Right lobe of liver (tissue), 4 donors: ENCODE measurements at regions not wholly inside any gene's neighbourhood (a gene's known extent, or its start where the extent isn't known, plus 50 kb on each side); places are given as distances from the start of the nearest gene placed in this dataset.

Source experiments
- POLR2A ChIP-seq: fragments of 450-650 bp; IDR thresholded peaks from one replicate; pipeline ENCODE4 v1.6.1; 2017; ENCODE audit warnings: antibody characterized with exemption, mild to moderate bottlenecking
- TF ChIP-seq, protein P1 (sequence below), 4 donors: fragments of 200-600 bp in 3 of 4; fragments of 450-650 bp in 1 of 4; IDR thresholded peaks; one replicate each; pipeline versions ENCODE4 v1.5.1 to v1.8.0; 2016 to 2022; ENCODE audit warnings: antibody characterized with exemption in 4 of 4, mild to moderate bottlenecking in 2 of 4
- donor health status: DM: no; HTN: no; CAD: no.
- donor health status: DM: no; HTN: no; CAD: no.
- donor health status: DM: no; HTN: yes; CAD: no.

DNA sequence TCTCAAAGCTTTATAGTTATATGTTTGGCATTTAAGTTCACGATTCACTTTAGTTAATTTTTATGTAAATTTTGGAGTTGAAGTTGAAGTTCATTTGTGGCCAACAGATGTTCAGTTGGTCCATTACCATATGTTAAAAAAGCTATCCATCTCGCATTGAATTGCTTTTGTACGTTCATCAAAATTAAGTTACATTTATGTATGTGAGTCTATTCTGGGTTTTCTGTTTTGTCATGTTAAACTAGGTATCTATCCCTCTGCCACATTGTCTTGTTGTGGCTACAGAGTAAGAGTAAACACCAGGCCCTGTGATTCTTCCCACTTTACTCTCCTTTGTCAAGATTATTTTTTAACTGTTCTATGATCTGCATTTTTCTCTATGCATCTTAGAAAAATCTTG is 237.3 kb downstream of the BMP2 start:
- TF ChIP-seq, protein P1, sequence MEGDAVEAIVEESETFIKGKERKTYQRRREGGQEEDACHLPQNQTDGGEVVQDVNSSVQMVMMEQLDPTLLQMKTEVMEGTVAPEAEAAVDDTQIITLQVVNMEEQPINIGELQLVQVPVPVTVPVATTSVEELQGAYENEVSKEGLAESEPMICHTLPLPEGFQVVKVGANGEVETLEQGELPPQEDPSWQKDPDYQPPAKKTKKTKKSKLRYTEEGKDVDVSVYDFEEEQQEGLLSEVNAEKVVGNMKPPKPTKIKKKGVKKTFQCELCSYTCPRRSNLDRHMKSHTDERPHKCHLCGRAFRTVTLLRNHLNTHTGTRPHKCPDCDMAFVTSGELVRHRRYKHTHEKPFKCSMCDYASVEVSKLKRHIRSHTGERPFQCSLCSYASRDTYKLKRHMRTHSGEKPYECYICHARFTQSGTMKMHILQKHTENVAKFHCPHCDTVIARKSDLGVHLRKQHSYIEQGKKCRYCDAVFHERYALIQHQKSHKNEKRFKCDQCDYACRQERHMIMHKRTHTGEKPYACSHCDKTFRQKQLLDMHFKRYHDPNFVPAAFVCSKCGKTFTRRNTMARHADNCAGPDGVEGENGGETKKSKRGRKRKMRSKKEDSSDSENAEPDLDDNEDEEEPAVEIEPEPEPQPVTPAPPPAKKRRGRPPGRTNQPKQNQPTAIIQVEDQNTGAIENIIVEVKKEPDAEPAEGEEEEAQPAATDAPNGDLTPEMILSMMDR (IDR thresholded peaks at IDR 0.05) = no peak
- no peak for TF ChIP-seq POLR2A
